ENCODE measurements at regions not wholly inside any gene's neighbourhood (a gene's known extent, or its start where the extent isn't known, plus 50 kb on each side); places are given as distances from the start of the nearest gene placed in this dataset.

- no peak for TF ChIP-seq CTCF (IDR thresholded peaks at IDR 0.05; ENCODE audit: extremely low read depth, missing control alignments)
These were observed 307.3 kb upstream of the NREP start for GRCh38 chr5:112064271-112064701.

GRCh38 chr5:112063856-112064255 lies 306.9 kb upstream of the NREP start:
- TF ChIP-seq CTCF (IDR thresholded peaks at IDR 0.05; ENCODE audit: extremely low read depth, missing control alignments) = no peak
- DNase-seq (ENCODE audit: low spot score) = no peak

More at GRCh38 chr5:112064271-112064701, 307.3 kb upstream of the NREP start:
- no peak for DNase-seq (ENCODE audit: low spot score)

- DNase-seq (ENCODE audit: low spot score) = no peak
- no peak for TF ChIP-seq CTCF (IDR thresholded peaks at IDR 0.05; ENCODE audit: extremely low read depth, missing control alignments)
These were observed 306.2 kb upstream of the NREP start for GRCh38 chr5:112063191-112063590.

GRCh38 chr5:112062181-112062580 lies 305.2 kb upstream of the NREP start:
- TF ChIP-seq CTCF (IDR thresholded peaks at IDR 0.05; ENCODE audit: extremely low read depth, missing control alignments) = no peak
- DNase-seq (ENCODE audit: low spot score) = no peak

GRCh38 chr5:112061666-112062065 lies 304.7 kb upstream of the NREP start:
- no peak for TF ChIP-seq CTCF (IDR thresholded peaks at IDR 0.05; ENCODE audit: extremely low read depth, missing control alignments)
- no peak for DNase-seq (ENCODE audit: low spot score)

GRCh38 chr5:112059579-112060135 lies 302.7 kb upstream of the NREP start:
- DNase-seq (ENCODE audit: low spot score) = no peak
- no peak for TF ChIP-seq CTCF (IDR thresholded peaks at IDR 0.05; ENCODE audit: extremely low read depth, missing control alignments)

GRCh38 chr5:112049738-112050137 lies 292.7 kb upstream of the NREP start:
- TF ChIP-seq CTCF (IDR thresholded peaks at IDR 0.05; ENCODE audit: extremely low read depth, missing control alignments) = no peak
- DNase-seq (ENCODE audit: low spot score) = no peak
